ENCODE measurements at regions not wholly inside any gene's neighbourhood (a gene's known extent, or its start where the extent isn't known, plus 50 kb on each side); places are given as distances from the start of the nearest gene placed in this dataset.

- TF ChIP-seq CTCF (IDR thresholded peaks at IDR 0.05) (no peak), EZH2 (IDR thresholded peaks at IDR 0.05; ENCODE audit: borderline replicate concordance, insufficient read depth, low read depth, low read length, poor library complexity, severe bottlenecking) (no peak)
Observed at GRCh38 chr5:10073441-10074104, 176.1 kb downstream of the ATPSCKMT start.

All from B cell (primary cell).